ENCODE measurements at regions not wholly inside any gene's neighbourhood (a gene's known extent, or its start where the extent isn't known, plus 50 kb on each side); places are given as distances from the start of the nearest gene placed in this dataset.

GRCh38 chr4:10977534-10977933 is 293.0 kb upstream of the CLNK start:
- Mint-ChIP-seq H3K9me3 (ENCODE audit: low read depth) (no peaks in the 10 kb centered on the region), H3K4me1 (ENCODE audit: low read depth) (peaks cover 23% of the 10 kb centered on the region), H3K36me3 (ENCODE audit: insufficient read depth) (no peaks in the 10 kb centered on the region), H3K27ac (no peak overlapping the region), H3K4me3 (ENCODE audit: low read depth) (no peak overlapping the region), H3K27me3 (peaks cover 57% of the 10 kb centered on the region)
- TF ChIP-seq CTCF (IDR thresholded peaks at IDR 0.05; ENCODE audit: unreplicated experiment) = no peak
- no peak for DNase-seq (ENCODE audit: low spot score, unreplicated experiment)

- H3K9me3 Mint-ChIP-seq (ENCODE audit: low read depth) = no peaks in the 10 kb centered on the region
- no peaks in the 10 kb centered on the region for H3K36me3 Mint-ChIP-seq (ENCODE audit: insufficient read depth)
- DNase-seq (ENCODE audit: low spot score, unreplicated experiment) = no peak
- TF ChIP-seq CTCF (IDR thresholded peaks at IDR 0.05; ENCODE audit: unreplicated experiment) = no peak
- H3K27me3 Mint-ChIP-seq = peaks cover 61% of the 10 kb centered on the region
- H3K4me3 Mint-ChIP-seq (ENCODE audit: low read depth) = no peak overlapping the region
- no peak overlapping the region for H3K27ac Mint-ChIP-seq
- H3K4me1 Mint-ChIP-seq (ENCODE audit: low read depth) = peaks cover 10% of the 10 kb centered on the region
Measured at GRCh38 chr4:10974371-10974770, 289.8 kb upstream of the CLNK start.

GRCh38 chr4:10973686-10974085 is 289.1 kb upstream of the CLNK start:
- no peaks in the 10 kb centered on the region for H3K36me3 Mint-ChIP-seq (ENCODE audit: insufficient read depth)
- no peak overlapping the region for H3K4me3 Mint-ChIP-seq (ENCODE audit: low read depth)
- no peak overlapping the region for H3K27ac Mint-ChIP-seq
- no peak for DNase-seq (ENCODE audit: low spot score, unreplicated experiment)
- H3K9me3 Mint-ChIP-seq (ENCODE audit: low read depth) = no peaks in the 10 kb centered on the region
- TF ChIP-seq CTCF (IDR thresholded peaks at IDR 0.05; ENCODE audit: unreplicated experiment) = no peak
- peaks cover 10% of the 10 kb centered on the region for H3K4me1 Mint-ChIP-seq (ENCODE audit: low read depth)
- peaks cover 59% of the 10 kb centered on the region for H3K27me3 Mint-ChIP-seq

- Mint-ChIP-seq H3K27ac (no peak overlapping the region), H3K4me3 (ENCODE audit: low read depth) (no peak overlapping the region), H3K27me3 (peaks cover 44% of the 10 kb centered on the region), H3K4me1 (ENCODE audit: low read depth) (peaks cover 10% of the 10 kb centered on the region), H3K9me3 (ENCODE audit: low read depth) (no peaks in the 10 kb centered on the region), H3K36me3 (ENCODE audit: insufficient read depth) (no peaks in the 10 kb centered on the region)
- DNase-seq (ENCODE audit: low spot score, unreplicated experiment) = no peak
- no peak for TF ChIP-seq CTCF (IDR thresholded peaks at IDR 0.05; ENCODE audit: unreplicated experiment)
Measured at GRCh38 chr4:10971800-10972401, 287.3 kb upstream of the CLNK start.

GRCh38 chr4:10965196-10965595 is 280.6 kb upstream of the CLNK start:
- no peak for TF ChIP-seq CTCF (IDR thresholded peaks at IDR 0.05; ENCODE audit: unreplicated experiment)
- no peak overlapping the region for H3K27ac Mint-ChIP-seq
- no peak for DNase-seq (ENCODE audit: low spot score, unreplicated experiment)
- no peak overlapping the region for H3K4me3 Mint-ChIP-seq (ENCODE audit: low read depth)
- no peaks in the 10 kb centered on the region for H3K9me3 Mint-ChIP-seq (ENCODE audit: low read depth)
- H3K36me3 Mint-ChIP-seq (ENCODE audit: insufficient read depth) = no peaks in the 10 kb centered on the region
- H3K4me1 Mint-ChIP-seq (ENCODE audit: low read depth) = peaks cover 13% of the 10 kb centered on the region
- peaks cover 12% of the 10 kb centered on the region for H3K27me3 Mint-ChIP-seq

Data from progenitor cell of endocrine pancreas (in vitro differentiated cells).